Neural progenitor cell (in vitro differentiated cells): ENCODE measurements at regions not wholly inside any gene's neighbourhood (a gene's known extent, or its start where the extent isn't known, plus 50 kb on each side); places are given as distances from the start of the nearest gene placed in this dataset.
"Not testable (repeated sequence)": the region's sequence is repeated elsewhere in the genome, so short reads cannot be mapped to it uniquely, and the experiment has no call there.

Experiments used
- DNase-seq: peaks from one replicate; pipeline ENCODE4 v3.0.0-alpha.2; 2016; ENCODE audit warnings: low spot score
- H2AFZ ChIP-seq: fragments of 200-600 bp; sonication (generic); replicated peaks from 2 replicates; pipeline ENCODE4 v1.6.1; 2016; ENCODE audit warnings: antibody characterized with exemption
- H3F3A ChIP-seq: fragments of 200-600 bp; sonication (generic); 2 replicates; pipeline ENCODE4 v1.6.1; 2016; ENCODE audit warnings: antibody characterized with exemption, low read depth
- H3K27ac ChIP-seq: fragments of 200-600 bp; sonication (generic); 2 replicates; pipeline ENCODE4 v1.5.1; 2016; ENCODE audit warnings: mild to moderate bottlenecking
- H3K27me3 ChIP-seq: fragments of 200-600 bp; sonication (generic); 2 replicates; pipeline ENCODE4 v1.6.1; 2016; ENCODE audit warnings: mild to moderate bottlenecking, moderate library complexity
- H3K36me3 ChIP-seq: fragments of 200-600 bp; sonication (generic); 2 replicates; pipeline ENCODE4 v1.5.1; 2016
- H3K4me1 ChIP-seq: fragments of 200-600 bp; sonication (generic); 2 replicates; pipeline ENCODE4 v1.6.1; 2016; ENCODE audit warnings: mixed run types
- H3K4me2 ChIP-seq: fragments of 200-600 bp; sonication (generic); 2 replicates; pipeline ENCODE4 v1.6.1; 2016
- H3K4me3 ChIP-seq: fragments of 200-600 bp; sonication (generic); 2 replicates; pipeline ENCODE4 v1.5.1; 2016
- H3K79me2 ChIP-seq: fragments of 200-600 bp; sonication (generic); 2 replicates; pipeline ENCODE4 v1.6.1; 2016; ENCODE audit warnings: low read depth
- H3K9ac ChIP-seq: fragments of 200-600 bp; sonication (generic); 2 replicates; pipeline ENCODE4 v1.6.1; 2016
- H3K9me3 ChIP-seq: fragments of 200-600 bp; sonication (generic); 2 replicates; pipeline ENCODE4 v1.5.1; 2016; ENCODE audit warnings: low read depth
- H4K20me1 ChIP-seq: fragments of 200-600 bp; sonication (generic); 2 replicates; pipeline ENCODE4 v1.6.1; 2016; ENCODE audit warnings: low read depth
- H3K27ac Mint-ChIP-seq: 3 replicates; pipeline ENCODE4 v1.8.0; 2021; ENCODE audit warnings: mixed read lengths
- H3K27me3 Mint-ChIP-seq: 2 replicates; pipeline ENCODE4 v1.8.0; 2022; ENCODE audit warnings: low read depth, mild to moderate bottlenecking, inconsistent platforms, moderate library complexity, mixed read lengths; ENCODE audit not compliant: insufficient read depth
- H3K36me3 Mint-ChIP-seq: 3 replicates; pipeline ENCODE4 v1.8.0; 2021; ENCODE audit warnings: mixed read lengths
- H3K4me1 Mint-ChIP-seq: 3 replicates; pipeline ENCODE4 v1.8.0; 2021; ENCODE audit warnings: mixed read lengths
- H3K4me3 Mint-ChIP-seq: 3 replicates; pipeline ENCODE4 v1.8.0; 2021; ENCODE audit warnings: mild to moderate bottlenecking, moderate library complexity, mixed read lengths
- H3K9me3 Mint-ChIP-seq: 3 replicates; pipeline ENCODE4 v1.8.0; 2020; ENCODE audit warnings: mixed read lengths
- CTCF ChIP-seq: fragments of 200-600 bp; sonication (generic); IDR thresholded peaks from 2 replicates; pipeline ENCODE4 v1.5.1; 2017; ENCODE audit warnings: antibody characterized with exemption, mild to moderate bottlenecking
- EZH2 ChIP-seq: fragments of 200-600 bp; sonication (generic); IDR thresholded peaks from 2 replicates; pipeline ENCODE4 v1.6.1; 2017; ENCODE audit warnings: antibody characterized with exemption, mild to moderate bottlenecking, moderate library complexity
- EZH2phosphoT487 ChIP-seq: fragments of 200-600 bp; sonication (generic); IDR thresholded peaks from 2 replicates; pipeline ENCODE4 v1.6.1; 2017; ENCODE audit warnings: antibody characterized with exemption

GRCh38 chr6:135606392-135606791 lies 108.9 kb upstream of the AHI1 start:
- no peak overlapping the region for H2AFZ ChIP-seq
- no peak for DNase-seq
- no peak overlapping the region for H3K4me3 ChIP-seq
- TF ChIP-seq EZH2 (no peak), CTCF (no peak), EZH2phosphoT487 (no peak)
- no peaks in the 10 kb centered on the region for H3K36me3 ChIP-seq
- no peaks in the 10 kb centered on the region for H3K4me1 ChIP-seq
- peaks cover 2% of the 10 kb centered on the region for H3K27me3 Mint-ChIP-seq
- no peaks in the 10 kb centered on the region for H3K79me2 ChIP-seq
- no peak overlapping the region for H3K27ac Mint-ChIP-seq
- no peak overlapping the region for H3K27ac ChIP-seq
- H3K4me2 ChIP-seq = no peak overlapping the region
- no peaks in the 10 kb centered on the region for H3K27me3 ChIP-seq
- no peaks in the 10 kb centered on the region for H3K9me3 Mint-ChIP-seq
- no peaks in the 10 kb centered on the region for H3F3A ChIP-seq
- H3K9me3 ChIP-seq = no peaks in the 10 kb centered on the region
- H3K36me3 Mint-ChIP-seq = no peaks in the 10 kb centered on the region
- H3K4me3 Mint-ChIP-seq = no peak overlapping the region
- no peaks in the 10 kb centered on the region for H4K20me1 ChIP-seq
- no peak overlapping the region for H3K9ac ChIP-seq
- no peaks in the 10 kb centered on the region for H3K4me1 Mint-ChIP-seq

- DNase-seq = no peak
- H3K9ac ChIP-seq = no peak overlapping the region
- no peak overlapping the region for H3K4me3 ChIP-seq
- H3K79me2 ChIP-seq = no peaks in the 10 kb centered on the region
- no peak overlapping the region for H3K27ac Mint-ChIP-seq
- no peaks in the 10 kb centered on the region for H4K20me1 ChIP-seq
- no peak overlapping the region for H3K4me2 ChIP-seq
- H3K27me3 ChIP-seq = no peaks in the 10 kb centered on the region
- no peak overlapping the region for H2AFZ ChIP-seq
- TF ChIP-seq EZH2 (no peak), CTCF (no peak), EZH2phosphoT487 (no peak)
- H3F3A ChIP-seq = no peaks in the 10 kb centered on the region
- peaks cover 2% of the 10 kb centered on the region for H3K27me3 Mint-ChIP-seq
- H3K36me3 ChIP-seq = no peaks in the 10 kb centered on the region
- H3K27ac ChIP-seq = no peak overlapping the region
- H3K9me3 Mint-ChIP-seq = no peaks in the 10 kb centered on the region
- H3K4me1 Mint-ChIP-seq = no peaks in the 10 kb centered on the region
- H3K9me3 ChIP-seq = no peaks in the 10 kb centered on the region
- no peak overlapping the region for H3K4me3 Mint-ChIP-seq
- H3K36me3 Mint-ChIP-seq = no peaks in the 10 kb centered on the region
- H3K4me1 ChIP-seq = no peaks in the 10 kb centered on the region
Observed at GRCh38 chr6:135608031-135608430, 110.5 kb upstream of the AHI1 start.

GRCh38 chr6:135610192-135610591 lies 112.7 kb upstream of the AHI1 start:
- H3K36me3 Mint-ChIP-seq, H3F3A ChIP-seq, H3K4me2 ChIP-seq, H3K4me3 ChIP-seq, H3K27ac ChIP-seq, DNase-seq, H3K4me1 ChIP-seq, H3K9me3 Mint-ChIP-seq, H3K27ac Mint-ChIP-seq, H3K9me3 ChIP-seq, H3K4me1 Mint-ChIP-seq, H4K20me1 ChIP-seq, H3K4me3 Mint-ChIP-seq, H3K36me3 ChIP-seq, H3K27me3 ChIP-seq, H3K9ac ChIP-seq, H3K79me2 ChIP-seq, H2AFZ ChIP-seq, H3K27me3 Mint-ChIP-seq: not testable (repeated sequence)

GRCh38 chr6:135616655-135617054 lies 119.1 kb upstream of the AHI1 start:
- Histone ChIP-seq H2AFZ (no peak overlapping the region), H3K9ac (no peak overlapping the region), H3K27me3 (no peaks in the 10 kb centered on the region), H3K27ac (no peak overlapping the region), H3F3A (no peaks in the 10 kb centered on the region), H3K4me1 (no peaks in the 10 kb centered on the region), H4K20me1 (no peaks in the 10 kb centered on the region), H3K4me2 (no peak overlapping the region), H3K9me3 (no peaks in the 10 kb centered on the region), H3K36me3 (no peaks in the 10 kb centered on the region), H3K79me2 (no peaks in the 10 kb centered on the region), H3K4me3 (no peak overlapping the region)
- H3K9me3 Mint-ChIP-seq = no peaks in the 10 kb centered on the region
- H3K36me3 Mint-ChIP-seq = no peaks in the 10 kb centered on the region
- no peaks in the 10 kb centered on the region for H3K4me1 Mint-ChIP-seq
- no peak overlapping the region for H3K27ac Mint-ChIP-seq
- TF ChIP-seq EZH2phosphoT487 (no peak), EZH2 (no peak), CTCF (no peak)
- no peaks in the 10 kb centered on the region for H3K27me3 Mint-ChIP-seq
- DNase-seq = no peak
- H3K4me3 Mint-ChIP-seq = no peak overlapping the region
